SK-N-MC (cell line): ENCODE measurements at regions not wholly inside any gene's neighbourhood (a gene's known extent, or its start where the extent isn't known, plus 50 kb on each side); places are given as distances from the start of the nearest gene placed in this dataset.

Experiments used
- EZH2 ChIP-seq: fragments of 200-600 bp; sonication (generic); IDR thresholded peaks from one replicate; pipeline ENCODE4 v1.6.1; 2017; ENCODE audit warnings: antibody characterized with exemption
- POLR2AphosphoS5 ChIP-seq: IDR thresholded peaks from 2 replicates; pipeline ENCODE4 v1.6.1; 2012; ENCODE audit warnings: mild to moderate bottlenecking, low read depth, low read length, borderline replicate concordance

DNA sequence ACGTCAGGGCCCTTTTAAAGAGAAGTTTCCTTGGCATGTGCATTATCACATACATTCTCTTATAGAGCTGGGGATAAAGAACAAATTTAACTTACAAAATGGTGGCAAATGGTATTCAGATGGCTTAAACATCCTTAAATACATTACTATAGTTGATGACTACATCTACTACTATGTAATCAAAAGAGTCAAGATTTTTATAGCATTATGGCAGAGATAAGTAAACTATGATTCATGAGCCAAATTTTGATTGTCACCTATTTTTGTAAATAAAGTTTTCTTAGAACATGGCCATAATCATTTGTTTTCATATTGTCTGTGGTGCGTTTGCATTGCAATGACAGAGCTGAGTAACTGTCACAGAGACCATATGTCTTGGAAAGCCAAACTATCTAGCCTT lies 1188.6 kb upstream of the TENM4 start:
- TF ChIP-seq EZH2 (no peak), POLR2AphosphoS5 (no peak)
